HepG2 (cell line): ENCODE measurements at regions not wholly inside any gene's neighbourhood (a gene's known extent, or its start where the extent isn't known, plus 50 kb on each side); places are given as distances from the start of the nearest gene placed in this dataset.

Source experiments
- CREB1 ChIP-seq, 2 experiments: fragments of 450-650 bp in 1 of 2; IDR thresholded peaks; 2 replicates each; pipeline ENCODE4 v1.6.1; 2016 to 2017; ENCODE audit warnings: control low read depth in 1 of 2, mild to moderate bottlenecking in 1 of 2, missing compliant biosample characterization in 1 of 2, missing genetic modification characterization in 1 of 2
- ELF1 ChIP-seq: sonication (generic); formaldehyde crosslinking; IDR thresholded peaks from 2 replicates; pipeline ENCODE4 v1.4.0; 2020; ENCODE audit warnings: missing genetic modification reagents
- HCFC1 ChIP-seq: fragments of 150-350 bp; IDR thresholded peaks from 2 replicates; pipeline ENCODE4 v1.6.1; 2014; ENCODE audit warnings: low read depth, low read length
- KDM5B ChIP-seq: sonication (generic); formaldehyde crosslinking; IDR thresholded peaks from 2 replicates; pipeline ENCODE4 v1.4.0; 2020; ENCODE audit warnings: missing genetic modification reagents, mild to moderate bottlenecking, borderline replicate concordance
- MYNN ChIP-seq: sonication (generic); formaldehyde crosslinking; IDR thresholded peaks from 2 replicates; pipeline ENCODE4 v1.4.0; 2020; ENCODE audit warnings: mild to moderate bottlenecking, low read depth, missing genetic modification reagents
- NAIF1 ChIP-seq: sonication (generic); formaldehyde crosslinking; IDR thresholded peaks from 2 replicates; pipeline ENCODE4 v1.5.0; 2020; ENCODE audit warnings: mild to moderate bottlenecking, missing genetic modification reagents, borderline replicate concordance
- PAX8 ChIP-seq: sonication (generic); formaldehyde crosslinking; IDR thresholded peaks from 2 replicates; pipeline ENCODE4 v1.8.0; 2022; ENCODE audit warnings: mild to moderate bottlenecking, missing genetic modification reagents, borderline replicate concordance
- PHB2 ChIP-seq: fragments of 450-650 bp; IDR thresholded peaks from 2 replicates; pipeline ENCODE4 v1.6.1; 2018; ENCODE audit not compliant: partially characterized antibody
- TF ChIP-seq, protein P1 (sequence below): sonication (generic); formaldehyde crosslinking; IDR thresholded peaks from 2 replicates; pipeline ENCODE4 v1.5.0; 2020; ENCODE audit warnings: mild to moderate bottlenecking, missing genetic modification reagents, moderate library complexity

GRCh38 chr3:174769171-174769570, 90.0 kb upstream of the NAALADL2 start:
- TF ChIP-seq HCFC1 (no peak), CREB1 (IDR thresholded peaks at IDR 0.05) (no peak), CREB1 (CRISPR knock-in tag; IDR thresholded peaks at IDR 0.05) (no peak), ELF1 (CRISPR knock-in tag) (no peak), PAX8 (CRISPR knock-in tag) (no peak), PHB2 (no peak), NAIF1 (CRISPR knock-in tag) (no peak), MYNN (CRISPR knock-in tag) (no peak), KDM5B (CRISPR knock-in tag) (no peak)
- TF ChIP-seq, protein P1, sequence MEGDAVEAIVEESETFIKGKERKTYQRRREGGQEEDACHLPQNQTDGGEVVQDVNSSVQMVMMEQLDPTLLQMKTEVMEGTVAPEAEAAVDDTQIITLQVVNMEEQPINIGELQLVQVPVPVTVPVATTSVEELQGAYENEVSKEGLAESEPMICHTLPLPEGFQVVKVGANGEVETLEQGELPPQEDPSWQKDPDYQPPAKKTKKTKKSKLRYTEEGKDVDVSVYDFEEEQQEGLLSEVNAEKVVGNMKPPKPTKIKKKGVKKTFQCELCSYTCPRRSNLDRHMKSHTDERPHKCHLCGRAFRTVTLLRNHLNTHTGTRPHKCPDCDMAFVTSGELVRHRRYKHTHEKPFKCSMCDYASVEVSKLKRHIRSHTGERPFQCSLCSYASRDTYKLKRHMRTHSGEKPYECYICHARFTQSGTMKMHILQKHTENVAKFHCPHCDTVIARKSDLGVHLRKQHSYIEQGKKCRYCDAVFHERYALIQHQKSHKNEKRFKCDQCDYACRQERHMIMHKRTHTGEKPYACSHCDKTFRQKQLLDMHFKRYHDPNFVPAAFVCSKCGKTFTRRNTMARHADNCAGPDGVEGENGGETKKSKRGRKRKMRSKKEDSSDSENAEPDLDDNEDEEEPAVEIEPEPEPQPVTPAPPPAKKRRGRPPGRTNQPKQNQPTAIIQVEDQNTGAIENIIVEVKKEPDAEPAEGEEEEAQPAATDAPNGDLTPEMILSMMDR: no peak
